Gastrocnemius medialis (tissue), 4 donors: ENCODE measurements at regions not wholly inside any gene's neighbourhood (a gene's known extent, or its start where the extent isn't known, plus 50 kb on each side); places are given as distances from the start of the nearest gene placed in this dataset.

ENCODE experiments used
- POLR2A ChIP-seq, 2 donors: fragments of 450-650 bp; IDR thresholded peaks; one replicate each; pipeline ENCODE4 v1.6.1; 2017; ENCODE audit warnings: antibody characterized with exemption in 2 of 2, mild to moderate bottlenecking in 2 of 2, moderate library complexity in 2 of 2
- TF ChIP-seq, protein P1 (sequence below), 5 experiments: fragments of 450-650 bp in 3 of 5; fragments of 200-600 bp in 2 of 5; sonication (generic) in 2 of 5; IDR thresholded peaks in 4 of 5; conservative IDR thresholded peaks in 1 of 5; 1 replicate in 4 of 5; 2 replicates in 1 of 5; pipeline ENCODE4 v1.5.1; 2016 to 2019; ENCODE audit warnings: antibody characterized with exemption in 5 of 5, mild to moderate bottlenecking in 3 of 5, moderate library complexity in 3 of 5

DNA sequence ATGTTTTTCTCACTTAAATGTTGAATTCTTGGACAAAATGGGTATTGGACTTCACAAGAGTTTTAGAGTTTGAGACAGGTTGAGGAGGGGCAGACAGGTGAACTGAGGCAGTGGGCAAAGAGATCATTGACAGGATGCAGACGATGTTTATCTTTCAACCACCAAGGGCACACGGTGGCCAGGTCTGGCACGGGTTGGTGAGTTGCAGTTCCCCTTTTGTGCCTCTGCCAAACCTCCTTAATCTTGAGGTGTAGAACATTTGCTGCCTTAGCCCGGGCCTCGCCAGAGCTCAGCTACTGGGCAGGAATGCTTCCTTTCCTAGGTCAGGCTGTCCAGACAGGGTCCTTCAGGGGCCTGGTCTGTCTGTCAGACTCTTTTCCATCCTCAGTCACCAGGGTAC, 567.4 kb upstream of the SOX9 start:
- TF ChIP-seq, protein P1, sequence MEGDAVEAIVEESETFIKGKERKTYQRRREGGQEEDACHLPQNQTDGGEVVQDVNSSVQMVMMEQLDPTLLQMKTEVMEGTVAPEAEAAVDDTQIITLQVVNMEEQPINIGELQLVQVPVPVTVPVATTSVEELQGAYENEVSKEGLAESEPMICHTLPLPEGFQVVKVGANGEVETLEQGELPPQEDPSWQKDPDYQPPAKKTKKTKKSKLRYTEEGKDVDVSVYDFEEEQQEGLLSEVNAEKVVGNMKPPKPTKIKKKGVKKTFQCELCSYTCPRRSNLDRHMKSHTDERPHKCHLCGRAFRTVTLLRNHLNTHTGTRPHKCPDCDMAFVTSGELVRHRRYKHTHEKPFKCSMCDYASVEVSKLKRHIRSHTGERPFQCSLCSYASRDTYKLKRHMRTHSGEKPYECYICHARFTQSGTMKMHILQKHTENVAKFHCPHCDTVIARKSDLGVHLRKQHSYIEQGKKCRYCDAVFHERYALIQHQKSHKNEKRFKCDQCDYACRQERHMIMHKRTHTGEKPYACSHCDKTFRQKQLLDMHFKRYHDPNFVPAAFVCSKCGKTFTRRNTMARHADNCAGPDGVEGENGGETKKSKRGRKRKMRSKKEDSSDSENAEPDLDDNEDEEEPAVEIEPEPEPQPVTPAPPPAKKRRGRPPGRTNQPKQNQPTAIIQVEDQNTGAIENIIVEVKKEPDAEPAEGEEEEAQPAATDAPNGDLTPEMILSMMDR (IDR thresholded peaks at IDR 0.05 in 4 of 5, conservative IDR thresholded peaks at IDR 0.05 in 1 of 5): no peak
- no peak for TF ChIP-seq POLR2A (IDR thresholded peaks at IDR 0.05)
